ENCODE measurements at regions not wholly inside any gene's neighbourhood (a gene's known extent, or its start where the extent isn't known, plus 50 kb on each side); places are given as distances from the start of the nearest gene placed in this dataset.

- TF ChIP-seq CTCF (IDR thresholded peaks at IDR 0.05; ENCODE audit: insufficient read depth, low read depth, low read length) (no peak), EZH2 (IDR thresholded peaks at IDR 0.05; ENCODE audit: insufficient read depth, low read length) (no peak)
Observed at GRCh38 chr2:101578671-101579070, 103.8 kb upstream of the RFX8 start.

Data from astrocyte (in vitro differentiated cells and primary cell).